Osteocyte (in vitro differentiated cells): ENCODE measurements at regions not wholly inside any gene's neighbourhood (a gene's known extent, or its start where the extent isn't known, plus 50 kb on each side); places are given as distances from the start of the nearest gene placed in this dataset.

ENCODE experiments used
- DNase-seq: peaks from one replicate; pipeline ENCODE4 v3.0.0; 2021; ENCODE audit warnings: mixed read lengths; ENCODE audit not compliant: unreplicated experiment; ENCODE audit errors: extremely low spot score
- H3K27ac Mint-ChIP-seq: one replicate; pipeline ENCODE4 v1.8.0; 2021; ENCODE audit warnings: mild to moderate bottlenecking, mixed read lengths; ENCODE audit not compliant: unreplicated experiment
- H3K27me3 Mint-ChIP-seq: one replicate; pipeline ENCODE4 v1.8.0; 2021; ENCODE audit warnings: mixed read lengths; ENCODE audit not compliant: unreplicated experiment
- H3K36me3 Mint-ChIP-seq: one replicate; pipeline ENCODE4 v1.8.0; 2021; ENCODE audit warnings: mixed read lengths; ENCODE audit not compliant: unreplicated experiment
- H3K4me1 Mint-ChIP-seq: one replicate; pipeline ENCODE4 v1.8.0; 2021; ENCODE audit warnings: mixed read lengths; ENCODE audit not compliant: unreplicated experiment
- H3K4me3 Mint-ChIP-seq: one replicate; pipeline ENCODE4 v1.8.0; 2021; ENCODE audit warnings: mild to moderate bottlenecking, moderate library complexity, mixed read lengths; ENCODE audit not compliant: unreplicated experiment
- H3K9me3 Mint-ChIP-seq: one replicate; pipeline ENCODE4 v1.8.0; 2021; ENCODE audit warnings: mixed read lengths; ENCODE audit not compliant: unreplicated experiment
- TF ChIP-seq, protein P1 (sequence below): fragments of 200-600 bp; sonication (generic); IDR thresholded peaks from 2 replicates; pipeline ENCODE4 v1.5.0; 2021; ENCODE audit warnings: antibody characterized with exemption, mild to moderate bottlenecking, moderate library complexity

DNA sequence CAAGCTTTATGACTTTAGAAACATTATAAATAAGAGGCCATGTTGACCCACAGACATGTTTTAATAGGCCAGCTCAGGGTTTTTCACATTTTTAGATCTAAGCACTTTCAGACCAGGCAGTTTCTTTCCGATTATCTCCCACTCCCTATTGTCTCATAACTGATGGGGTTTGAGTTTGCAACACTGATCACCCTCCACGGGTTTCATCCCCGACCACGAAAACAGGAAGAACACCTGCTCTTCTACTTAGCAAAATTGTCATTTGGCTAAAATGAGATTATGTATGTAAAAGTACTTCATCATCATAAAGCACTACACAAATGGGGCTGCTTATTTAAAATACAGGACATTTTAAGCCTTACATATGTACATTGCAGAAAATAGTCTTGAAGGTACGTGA lies 407.9 kb downstream of the HNRNPD start:
- Mint-ChIP-seq H3K27ac (no peak overlapping the region), H3K27me3 (peaks cover 2% of the 10 kb centered on the region), H3K9me3 (no peaks in the 10 kb centered on the region), H3K36me3 (no peaks in the 10 kb centered on the region), H3K4me1 (no peaks in the 10 kb centered on the region), H3K4me3 (no peak overlapping the region)
- DNase-seq: no peak
- TF ChIP-seq, protein P1, sequence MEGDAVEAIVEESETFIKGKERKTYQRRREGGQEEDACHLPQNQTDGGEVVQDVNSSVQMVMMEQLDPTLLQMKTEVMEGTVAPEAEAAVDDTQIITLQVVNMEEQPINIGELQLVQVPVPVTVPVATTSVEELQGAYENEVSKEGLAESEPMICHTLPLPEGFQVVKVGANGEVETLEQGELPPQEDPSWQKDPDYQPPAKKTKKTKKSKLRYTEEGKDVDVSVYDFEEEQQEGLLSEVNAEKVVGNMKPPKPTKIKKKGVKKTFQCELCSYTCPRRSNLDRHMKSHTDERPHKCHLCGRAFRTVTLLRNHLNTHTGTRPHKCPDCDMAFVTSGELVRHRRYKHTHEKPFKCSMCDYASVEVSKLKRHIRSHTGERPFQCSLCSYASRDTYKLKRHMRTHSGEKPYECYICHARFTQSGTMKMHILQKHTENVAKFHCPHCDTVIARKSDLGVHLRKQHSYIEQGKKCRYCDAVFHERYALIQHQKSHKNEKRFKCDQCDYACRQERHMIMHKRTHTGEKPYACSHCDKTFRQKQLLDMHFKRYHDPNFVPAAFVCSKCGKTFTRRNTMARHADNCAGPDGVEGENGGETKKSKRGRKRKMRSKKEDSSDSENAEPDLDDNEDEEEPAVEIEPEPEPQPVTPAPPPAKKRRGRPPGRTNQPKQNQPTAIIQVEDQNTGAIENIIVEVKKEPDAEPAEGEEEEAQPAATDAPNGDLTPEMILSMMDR: no peak

DNA sequence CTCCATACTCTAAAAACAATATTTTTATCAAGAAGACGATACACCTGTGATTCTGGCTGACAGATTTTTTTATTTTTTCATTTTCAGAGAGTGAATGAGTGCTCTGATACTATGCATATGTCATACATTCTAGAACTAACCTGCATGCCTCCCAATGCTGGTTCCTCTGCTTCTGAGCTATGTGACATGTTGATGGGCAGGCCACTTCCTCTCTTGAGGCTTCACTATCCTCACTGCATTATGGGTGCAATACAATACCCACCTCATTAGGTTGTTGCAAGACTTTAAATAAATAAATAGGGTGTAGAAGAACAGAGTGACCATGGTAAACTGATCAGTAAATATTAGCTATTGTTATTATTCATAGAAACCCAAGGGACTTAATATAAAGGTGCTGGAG lies 408.3 kb downstream of the HNRNPD start:
- Mint-ChIP-seq H3K4me1 (no peaks in the 10 kb centered on the region), H3K9me3 (no peaks in the 10 kb centered on the region), H3K27me3 (peaks cover 2% of the 10 kb centered on the region), H3K27ac (no peak overlapping the region), H3K4me3 (no peak overlapping the region), H3K36me3 (no peaks in the 10 kb centered on the region)
- no peak for DNase-seq
- TF ChIP-seq, protein P1: no peak

DNA sequence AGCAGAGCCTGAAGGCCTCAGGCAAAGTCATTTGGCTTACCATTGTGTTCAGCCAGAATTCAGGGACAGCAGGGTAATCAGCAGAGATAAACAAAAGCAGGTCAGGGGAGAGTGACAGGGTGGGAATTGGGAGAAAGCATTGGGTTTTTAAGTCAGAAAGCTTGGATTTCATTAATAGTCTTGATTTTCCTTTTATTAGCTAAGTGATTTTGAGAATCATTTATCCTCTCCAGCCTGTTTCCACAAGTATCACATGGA lies 410.1 kb downstream of the HNRNPD start:
- peaks cover 2% of the 10 kb centered on the region for H3K27me3 Mint-ChIP-seq
- H3K4me3 Mint-ChIP-seq: no peak overlapping the region
- no peak for DNase-seq
- H3K9me3 Mint-ChIP-seq: no peaks in the 10 kb centered on the region
- H3K4me1 Mint-ChIP-seq: no peaks in the 10 kb centered on the region
- no peak overlapping the region for H3K27ac Mint-ChIP-seq
- TF ChIP-seq, protein P1: no peak
- H3K36me3 Mint-ChIP-seq: no peaks in the 10 kb centered on the region

DNA sequence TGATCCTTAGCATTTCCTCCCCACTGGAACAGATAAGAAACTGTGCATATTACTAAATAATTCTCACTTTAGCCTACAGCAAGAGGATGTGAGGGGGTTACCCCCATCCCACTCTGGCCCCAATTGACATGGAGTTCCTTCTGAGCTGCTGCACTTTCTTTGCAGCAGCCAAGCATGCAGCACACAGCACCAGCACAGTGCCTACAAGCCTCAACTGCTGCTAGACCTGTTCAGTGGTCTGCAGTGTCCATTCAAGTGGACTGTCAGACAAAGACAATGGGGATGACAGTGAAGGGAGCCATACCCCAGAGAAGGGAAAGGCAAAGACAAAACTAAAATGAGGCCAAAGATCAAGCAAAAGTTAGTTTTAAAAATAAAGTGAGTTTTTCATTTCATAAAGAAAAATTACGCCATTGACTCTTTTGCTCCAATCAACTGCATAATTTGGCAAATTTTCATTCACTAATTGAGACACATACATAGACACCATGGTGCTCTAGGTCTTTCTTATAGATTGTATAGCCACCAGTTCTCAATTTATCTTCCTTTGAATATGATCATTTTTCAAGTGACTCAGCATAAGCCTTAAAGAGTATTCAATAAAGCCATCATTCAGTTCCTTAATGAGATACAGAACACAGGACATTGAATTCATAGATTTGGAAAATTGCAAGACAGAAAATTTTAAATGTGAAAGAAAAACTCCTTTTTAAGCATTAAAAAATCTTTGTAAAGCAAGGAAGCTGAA lies 410.6 kb downstream of the HNRNPD start:
- Mint-ChIP-seq H3K27ac (no peak overlapping the region), H3K9me3 (no peaks in the 10 kb centered on the region), H3K36me3 (no peaks in the 10 kb centered on the region), H3K4me3 (no peak overlapping the region), H3K4me1 (no peaks in the 10 kb centered on the region), H3K27me3 (peaks cover 2% of the 10 kb centered on the region)
- no peak for DNase-seq
- TF ChIP-seq, protein P1: no peak

DNA sequence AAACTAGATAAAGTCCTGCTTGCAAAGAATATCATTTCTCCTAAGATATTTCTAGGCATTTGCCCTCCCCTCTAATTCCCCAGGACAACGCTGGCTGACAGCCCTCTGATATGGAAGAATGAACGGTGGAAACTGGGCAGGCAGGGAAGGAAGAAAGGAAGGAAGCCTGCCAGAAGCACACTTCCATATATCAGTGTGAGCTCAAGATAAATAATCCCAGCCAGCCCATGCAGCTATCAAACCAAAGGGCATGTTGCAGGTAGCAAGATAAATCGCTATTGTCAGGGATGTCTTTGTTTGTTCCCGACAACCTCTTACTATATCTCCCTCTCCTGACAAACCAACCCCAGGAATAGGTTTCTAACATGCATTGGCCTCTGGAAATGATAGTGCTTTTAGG lies 412.8 kb downstream of the HNRNPD start:
- Mint-ChIP-seq H3K36me3 (no peaks in the 10 kb centered on the region), H3K4me3 (no peak overlapping the region), H3K27me3 (no peaks in the 10 kb centered on the region), H3K27ac (no peak overlapping the region), H3K9me3 (no peaks in the 10 kb centered on the region), H3K4me1 (no peaks in the 10 kb centered on the region)
- no peak for DNase-seq
- TF ChIP-seq, protein P1: no peak
